PC-3 (cell line): ENCODE measurements at regions not wholly inside any gene's neighbourhood (a gene's known extent, or its start where the extent isn't known, plus 50 kb on each side); places are given as distances from the start of the nearest gene placed in this dataset.

Experiments used
- ATAC-seq: fragments of 200-7000 bp; cut with Tn5 transposase; 2 replicates; pipeline ENCODE4 v1.9.1; 2020; ENCODE audit warnings: mild to moderate bottlenecking, moderate library complexity
- BruUV-seq: library from RNA; stranded (reverse); fragments of 400-500 nt; replicated peaks from 2 replicates; lab custom pipeline; 2021; lab: Mats Ljungman, UMichigan
- CTCF ChIA-PET: fragments of 300-600 bp; sonication (Branson Sonifier 250); formaldehyde crosslinking; loops from one replicate; lab custom pipeline; 2022; ENCODE audit warnings: antibody characterized with exemption; lab: Charles Lee
- POLR2A ChIA-PET: fragments of 300-600 bp; sonication (Branson Sonifier 250); formaldehyde crosslinking; loops from one replicate; lab custom pipeline; 2022; ENCODE audit warnings: antibody characterized with exemption; ENCODE audit not compliant: unreplicated experiment; lab: Charles Lee
- DNase-seq: peaks from one replicate; pipeline ENCODE4 v3.0.0-alpha.2; 2015
- H2AFZ ChIP-seq: fragments of 300-600 bp; sonication (generic); 2 replicates; pipeline ENCODE4 v1.6.0; 2016; ENCODE audit warnings: antibody characterized with exemption, low read length
- H3F3A ChIP-seq: fragments of 300-600 bp; sonication (generic); one replicate; pipeline ENCODE4 v1.6.0; 2017; ENCODE audit warnings: antibody characterized with exemption, low read length, control low read depth, mild to moderate bottlenecking; ENCODE audit not compliant: unreplicated experiment
- H3K27ac ChIP-seq: fragments of 300-600 bp; sonication (generic); 2 replicates; pipeline ENCODE4 v1.5.1; 2016; ENCODE audit warnings: mild to moderate bottlenecking, low read length
- H3K27me3 ChIP-seq: fragments of 300-600 bp; sonication (generic); 2 replicates; pipeline ENCODE4 v1.6.1; 2016; ENCODE audit warnings: low read length, mixed read lengths
- H3K36me3 ChIP-seq: fragments of 300-600 bp; sonication (generic); 2 replicates; pipeline ENCODE4 v1.6.1; 2016; ENCODE audit warnings: low read depth, mixed run types, low read length, mixed read lengths
- H3K4me1 ChIP-seq: fragments of 300-600 bp; sonication (generic); 2 replicates; pipeline ENCODE4 v1.5.1; 2016; ENCODE audit warnings: low read length; ENCODE audit not compliant: insufficient read depth
- H3K4me2 ChIP-seq: fragments of 300-600 bp; sonication (generic); 2 replicates; pipeline ENCODE4 v1.6.0; 2016; ENCODE audit warnings: low read length
- H3K4me3 ChIP-seq: fragments of 300-600 bp; sonication (generic); 2 replicates; pipeline ENCODE4 v1.5.1; 2016; ENCODE audit warnings: mild to moderate bottlenecking, low read length, mixed read lengths
- H3K79me2 ChIP-seq: fragments of 300-600 bp; sonication (generic); 2 replicates; pipeline ENCODE4 v1.6.1; 2017; ENCODE audit warnings: low read length, mixed read lengths
- H3K9ac ChIP-seq: fragments of 300-600 bp; sonication (generic); 2 replicates; pipeline ENCODE4 v1.6.0; 2016; ENCODE audit warnings: mild to moderate bottlenecking, low read length
- H3K9me2 ChIP-seq: fragments of 300-600 bp; sonication (generic); replicated peaks from 2 replicates; pipeline ENCODE4 v1.6.1; 2016; ENCODE audit warnings: mixed run types, low read length, mixed read lengths
- H3K9me3 ChIP-seq: fragments of 300-600 bp; sonication (generic); 2 replicates; pipeline ENCODE4 v1.6.1; 2016; ENCODE audit warnings: low read length, mixed read lengths
- H4K20me1 ChIP-seq: fragments of 300-600 bp; sonication (generic); 2 replicates; pipeline ENCODE4 v1.6.1; 2016; ENCODE audit warnings: low read length, mixed read lengths
- EZH2 ChIP-seq: fragments of 300-600 bp; sonication (generic); IDR thresholded peaks from one replicate; pipeline ENCODE4 v1.6.1; 2017; ENCODE audit warnings: antibody characterized with exemption, mild to moderate bottlenecking, low read length; ENCODE audit not compliant: unreplicated experiment
- EZH2phosphoT487 ChIP-seq: fragments of 300-600 bp; sonication (generic); IDR thresholded peaks from 2 replicates; pipeline ENCODE4 v1.6.1; 2018; ENCODE audit warnings: mild to moderate bottlenecking, antibody characterized with exemption, low read length, borderline replicate concordance
- intact Hi-C: fragments of 100-400 bp; cut with micrococcal nuclease; formaldehyde crosslinking; loops from 2 replicates; pipeline ENCODE4 v1.9.0; 2023
- TF ChIP-seq, protein P1 (sequence below): fragments of 300-600 bp; sonication (generic); conservative IDR thresholded peaks from 2 replicates; pipeline ENCODE4 v1.5.1; 2017; ENCODE audit warnings: antibody characterized with exemption, low read depth, mild to moderate bottlenecking, low read length

DNA sequence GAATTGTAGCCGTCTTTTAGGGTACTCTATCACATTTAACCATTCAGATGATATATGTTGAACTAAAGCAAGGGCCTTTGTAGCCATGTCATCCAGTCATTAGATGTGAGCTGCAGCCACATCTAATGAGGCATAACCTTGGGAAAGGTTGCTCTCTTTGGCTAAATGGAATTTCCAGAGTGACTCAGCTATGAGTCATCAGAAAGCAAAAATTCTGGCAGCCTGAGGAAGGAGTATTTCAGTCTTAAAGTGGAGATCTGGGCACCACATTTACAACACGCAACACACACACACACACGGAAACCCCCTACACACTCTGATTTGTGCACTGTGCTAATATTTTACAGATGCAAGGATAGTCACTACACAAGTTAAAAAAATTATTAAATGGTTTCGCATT, 176.9 kb upstream of the ZWINT start:
- Histone ChIP-seq H2AFZ (peak overlapping the region; percentile 22), H3K79me2 (no peaks in the 10 kb centered on the region), H3K27ac (peak overlapping the region; percentile 62), H3K4me2 (peak overlapping the region; percentile 58), H3K9ac (peak overlapping the region; percentile 7; the same call in 1 of the 2 replicates), H3K27me3 (no peaks in the 10 kb centered on the region), H3K9me3 (no peaks in the 10 kb centered on the region), H3K4me1 (peaks cover 13% of the 10 kb centered on the region), H3K4me3 (0 out of 2 replicates have a peak overlapping the region, but pooled peaks have one; percentile 3), H3F3A (no peaks in the 10 kb centered on the region), H4K20me1 (no peaks in the 10 kb centered on the region), H3K36me3 (no peaks in the 10 kb centered on the region), H3K9me2 (no peaks in the 10 kb centered on the region)
- ATAC-seq (peak; percentile 94), DNase-seq (peak; percentile 100)
- TF ChIP-seq EZH2 (no peak), EZH2phosphoT487 (no peak)
- TF ChIP-seq, protein P1, sequence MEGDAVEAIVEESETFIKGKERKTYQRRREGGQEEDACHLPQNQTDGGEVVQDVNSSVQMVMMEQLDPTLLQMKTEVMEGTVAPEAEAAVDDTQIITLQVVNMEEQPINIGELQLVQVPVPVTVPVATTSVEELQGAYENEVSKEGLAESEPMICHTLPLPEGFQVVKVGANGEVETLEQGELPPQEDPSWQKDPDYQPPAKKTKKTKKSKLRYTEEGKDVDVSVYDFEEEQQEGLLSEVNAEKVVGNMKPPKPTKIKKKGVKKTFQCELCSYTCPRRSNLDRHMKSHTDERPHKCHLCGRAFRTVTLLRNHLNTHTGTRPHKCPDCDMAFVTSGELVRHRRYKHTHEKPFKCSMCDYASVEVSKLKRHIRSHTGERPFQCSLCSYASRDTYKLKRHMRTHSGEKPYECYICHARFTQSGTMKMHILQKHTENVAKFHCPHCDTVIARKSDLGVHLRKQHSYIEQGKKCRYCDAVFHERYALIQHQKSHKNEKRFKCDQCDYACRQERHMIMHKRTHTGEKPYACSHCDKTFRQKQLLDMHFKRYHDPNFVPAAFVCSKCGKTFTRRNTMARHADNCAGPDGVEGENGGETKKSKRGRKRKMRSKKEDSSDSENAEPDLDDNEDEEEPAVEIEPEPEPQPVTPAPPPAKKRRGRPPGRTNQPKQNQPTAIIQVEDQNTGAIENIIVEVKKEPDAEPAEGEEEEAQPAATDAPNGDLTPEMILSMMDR: no peak
- ChIA-PET CTCF (interaction anchor here (0.6 kb wide), 1 partner anchor 88 kb away, joined by 4 read pairs; no protein-coding TSS in a partner anchor), POLR2A (interaction anchor here (0.6 kb wide), 1 partner anchor 47 kb away, joined by 5 read pairs; no protein-coding TSS in a partner anchor)
- intact Hi-C loops: loop anchor here (5.0 kb wide), 1 partner anchor 176 kb away; the partner anchor contains the start of gene ZWINT
- no TSS peak for BruUV-seq

DNA sequence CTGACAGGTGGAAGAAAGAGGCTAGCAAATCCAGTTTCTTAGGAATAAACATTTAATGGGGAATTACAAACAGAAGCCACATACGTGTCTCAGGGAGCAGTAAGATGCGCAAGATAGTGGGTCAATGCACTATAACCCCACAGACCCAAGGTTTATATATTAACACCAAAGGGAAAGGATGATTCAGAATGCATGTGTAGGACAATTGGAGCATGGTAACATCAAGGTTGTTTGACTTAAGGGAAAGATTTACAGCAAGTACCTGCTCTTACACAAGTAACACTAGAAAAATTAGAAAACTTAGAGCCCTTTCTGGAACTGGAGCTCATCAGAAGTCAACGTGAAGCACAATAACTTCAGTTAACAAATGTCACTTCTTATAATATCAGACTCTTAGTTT, 161.1 kb upstream of the ZWINT start:
- Histone ChIP-seq H3K27me3 (0 out of 2 replicates have a peak, but pooled peaks cover 4% of the 10 kb centered on the region), H3K27ac (no peak overlapping the region), H4K20me1 (no peaks in the 10 kb centered on the region), H3K4me1 (no peaks in the 10 kb centered on the region), H3K9ac (no peak overlapping the region), H3K36me3 (no peaks in the 10 kb centered on the region), H2AFZ (no peak overlapping the region), H3F3A (no peaks in the 10 kb centered on the region), H3K4me3 (no peak overlapping the region), H3K79me2 (no peaks in the 10 kb centered on the region), H3K9me3 (no peaks in the 10 kb centered on the region), H3K4me2 (no peak overlapping the region), H3K9me2 (no peaks in the 10 kb centered on the region)
- ATAC-seq: no peak
- POLR2A ChIA-PET: no interaction called here
- CTCF ChIA-PET: no interaction called here
- DNase-seq: no peak
- no TSS peak for BruUV-seq
- intact Hi-C loops: no loop called here
- no peak for TF ChIP-seq EZH2
- TF ChIP-seq, protein P1: no peak
- no peak for TF ChIP-seq EZH2phosphoT487

DNA sequence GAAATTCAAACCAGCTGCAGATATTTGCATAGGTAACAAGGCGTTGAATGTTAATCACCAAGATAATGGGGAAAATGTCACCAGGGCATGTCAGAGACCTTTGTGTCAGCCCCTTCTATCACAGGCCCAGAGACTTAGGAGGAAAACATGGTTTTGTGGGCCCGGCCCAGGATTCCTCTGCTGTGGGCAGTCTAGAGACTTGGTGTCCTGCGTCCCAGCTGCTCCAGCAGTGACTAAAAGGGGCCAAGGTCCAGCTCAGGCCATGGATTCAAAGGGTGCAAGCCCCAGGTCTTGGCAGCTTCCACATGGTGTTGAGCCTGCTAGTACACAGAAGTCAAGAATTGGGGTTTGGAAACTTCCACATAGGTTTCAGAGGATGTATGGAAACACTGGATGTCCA, 147.5 kb upstream of the ZWINT start:
- POLR2A ChIA-PET: no interaction called here
- no peak overlapping the region for H3K4me2 ChIP-seq
- CTCF ChIA-PET: no interaction called here
- H3K4me3 ChIP-seq: no peak overlapping the region
- DNase-seq: no peak
- H3K9ac ChIP-seq: no peak overlapping the region
- 0 out of 2 replicates have a peak, but pooled peaks cover 8% of the 10 kb centered on the region for H3K9me3 ChIP-seq
- no peaks in the 10 kb centered on the region for H3K36me3 ChIP-seq
- no peaks in the 10 kb centered on the region; the same call in 1 of the 2 replicates for H3K9me2 ChIP-seq
- H3K27me3 ChIP-seq: no peaks in the 10 kb centered on the region
- H2AFZ ChIP-seq: no peak overlapping the region
- no peaks in the 10 kb centered on the region for H4K20me1 ChIP-seq
- no peaks in the 10 kb centered on the region for H3F3A ChIP-seq
- no TSS peak for BruUV-seq
- H3K79me2 ChIP-seq: no peaks in the 10 kb centered on the region
- H3K27ac ChIP-seq: no peak overlapping the region
- intact Hi-C loops: no loop called here
- H3K4me1 ChIP-seq: no peaks in the 10 kb centered on the region
- ATAC-seq: no peak
- TF ChIP-seq EZH2phosphoT487 (no peak), EZH2 (no peak)
- TF ChIP-seq, protein P1: no peak
